Nephron progenitor cell (in vitro differentiated cells): ENCODE measurements at regions not wholly inside any gene's neighbourhood (a gene's known extent, or its start where the extent isn't known, plus 50 kb on each side); places are given as distances from the start of the nearest gene placed in this dataset.

Source experiments
- DNase-seq: peaks from one replicate; pipeline ENCODE4 v3.0.0; 2021
- H3K27ac Mint-ChIP-seq: 2 replicates; pipeline ENCODE4 v1.8.0; 2021; ENCODE audit warnings: mild to moderate bottlenecking, moderate library complexity, mixed read lengths
- H3K27me3 Mint-ChIP-seq: 2 replicates; pipeline ENCODE4 v1.8.0; 2021; ENCODE audit warnings: mild to moderate bottlenecking, low read depth, mixed read lengths; ENCODE audit not compliant: poor library complexity
- H3K36me3 Mint-ChIP-seq: 2 replicates; pipeline ENCODE4 v1.8.0; 2021; ENCODE audit warnings: low read depth, mixed read lengths
- H3K4me1 Mint-ChIP-seq: 2 replicates; pipeline ENCODE4 v1.8.0; 2021; ENCODE audit warnings: mixed read lengths
- H3K4me3 Mint-ChIP-seq: 2 replicates; pipeline ENCODE4 v1.8.0; 2021; ENCODE audit warnings: mild to moderate bottlenecking, moderate library complexity, mixed read lengths
- H3K9me3 Mint-ChIP-seq: 2 replicates; pipeline ENCODE4 v1.8.0; 2021; ENCODE audit warnings: mild to moderate bottlenecking, moderate library complexity, mixed read lengths
- CTCF ChIP-seq: fragments of 200-600 bp; sonication (generic); IDR thresholded peaks from 2 replicates; pipeline ENCODE4 v1.5.0; 2021; ENCODE audit warnings: antibody characterized with exemption

DNA sequence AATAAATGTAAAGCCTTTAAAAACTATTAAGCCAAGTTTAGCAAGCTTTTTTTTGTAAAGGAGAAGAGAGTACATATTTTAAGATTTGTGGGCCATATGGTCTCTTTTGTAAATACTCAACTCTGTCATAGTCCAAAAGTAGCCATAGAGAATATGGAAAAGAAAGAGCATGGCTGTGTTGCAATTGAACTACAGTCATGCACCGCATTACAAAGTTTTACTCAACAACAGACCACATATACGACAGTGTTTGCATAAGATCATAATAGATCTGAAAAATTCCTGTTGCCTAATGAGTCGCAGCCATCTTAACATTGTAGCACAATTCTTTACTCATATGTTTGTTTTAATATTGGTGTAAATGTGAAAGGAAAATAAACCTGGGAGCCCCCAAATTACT is 440.8 kb downstream of the HTR7 start:
- H3K36me3 Mint-ChIP-seq, result no peaks in the 10 kb centered on the region
- no peak for DNase-seq
- no peaks in the 10 kb centered on the region for H3K27me3 Mint-ChIP-seq
- H3K4me3 Mint-ChIP-seq, result no peak overlapping the region
- no peak overlapping the region for H3K27ac Mint-ChIP-seq
- H3K4me1 Mint-ChIP-seq, result peaks cover 7% of the 10 kb centered on the region
- TF ChIP-seq CTCF, result no peak
- H3K9me3 Mint-ChIP-seq, result no peaks in the 10 kb centered on the region

- no peaks in the 10 kb centered on the region for H3K27me3 Mint-ChIP-seq
- no peak for DNase-seq
- H3K4me3 Mint-ChIP-seq, result no peak overlapping the region
- H3K4me1 Mint-ChIP-seq, result peaks cover 7% of the 10 kb centered on the region
- H3K36me3 Mint-ChIP-seq, result no peaks in the 10 kb centered on the region
- no peaks in the 10 kb centered on the region for H3K9me3 Mint-ChIP-seq
- TF ChIP-seq CTCF, result no peak
- peak overlapping the region; percentile 13 for H3K27ac Mint-ChIP-seq
These were observed 440.2 kb downstream of the HTR7 start for GRCh38 chr10:90417476-90418210.

DNA sequence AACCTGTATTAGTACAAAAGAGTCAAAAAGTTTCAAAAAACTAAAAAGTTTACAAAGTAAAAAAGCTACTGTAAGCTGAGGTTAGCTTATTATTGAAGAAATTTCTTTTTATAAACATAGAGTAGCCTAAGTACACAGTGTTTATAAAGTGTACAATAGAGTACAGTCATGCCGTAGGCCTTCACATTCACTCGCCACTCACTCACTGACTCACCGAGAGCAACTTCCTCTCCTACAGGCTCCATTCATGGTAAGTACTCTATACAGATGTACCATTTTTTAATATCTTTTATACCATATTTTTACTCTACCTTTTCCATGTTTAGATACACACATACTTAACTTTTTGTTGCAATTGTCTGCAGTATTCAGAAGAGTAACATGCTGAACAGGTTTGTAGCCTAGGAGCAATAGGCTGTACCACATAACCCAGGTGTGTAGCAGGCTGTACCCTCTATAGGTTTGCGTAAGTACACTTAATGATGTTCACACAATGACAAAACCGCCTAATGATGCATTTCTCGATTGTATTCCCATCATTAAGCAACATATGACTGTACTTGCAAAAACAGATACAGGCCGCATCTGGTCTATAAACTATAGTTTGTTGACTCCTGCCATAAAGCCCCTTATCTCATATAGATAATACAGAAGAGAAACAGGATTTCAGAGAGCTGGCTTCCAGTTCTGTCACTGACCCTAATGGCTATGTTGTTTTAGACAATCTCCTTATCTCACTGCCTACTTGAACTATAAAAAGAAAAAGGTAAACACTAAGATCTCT is 438.8 kb downstream of the HTR7 start:
- Mint-ChIP-seq H3K27me3 (no peaks in the 10 kb centered on the region), H3K4me1 (peaks cover 7% of the 10 kb centered on the region), H3K27ac (no peak overlapping the region), H3K9me3 (peaks cover 7% of the 10 kb centered on the region), H3K36me3 (no peaks in the 10 kb centered on the region), H3K4me3 (no peak overlapping the region)
- TF ChIP-seq CTCF, result no peak
- DNase-seq, result no peak

DNA sequence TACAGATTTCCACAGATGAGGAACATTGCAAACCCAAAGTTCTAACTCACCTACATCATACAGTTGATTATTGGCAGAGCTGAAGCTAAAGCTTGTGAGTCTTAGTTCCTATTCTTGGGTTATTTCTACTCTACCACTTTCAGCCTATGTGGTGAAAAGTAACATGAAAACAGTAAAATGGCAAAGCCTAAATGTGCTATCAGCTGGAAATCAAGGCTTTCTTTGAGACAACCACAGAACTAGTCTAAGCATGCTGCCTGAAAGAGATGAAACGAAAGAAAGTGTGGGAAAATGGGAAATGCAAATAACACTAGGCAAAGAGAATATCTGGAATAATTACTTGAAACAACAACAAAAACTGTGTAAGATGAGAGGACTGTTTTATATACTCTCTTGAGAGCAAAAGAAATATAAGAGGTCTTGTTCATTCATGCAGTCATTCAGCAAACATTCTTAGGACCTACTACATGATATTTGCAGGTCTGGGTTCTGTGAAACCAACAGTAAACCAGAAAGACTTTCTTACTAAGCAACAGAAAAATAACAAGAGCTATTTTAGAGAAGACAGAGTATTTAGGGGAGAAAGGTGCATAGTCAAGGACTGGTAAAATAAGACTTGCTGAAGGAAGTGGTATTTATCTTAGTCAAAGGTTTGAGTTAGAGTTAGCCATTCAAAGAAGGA is 437.1 kb downstream of the HTR7 start:
- Mint-ChIP-seq H3K27me3 (no peaks in the 10 kb centered on the region), H3K9me3 (peaks cover 8% of the 10 kb centered on the region), H3K4me3 (no peak overlapping the region), H3K36me3 (no peaks in the 10 kb centered on the region), H3K27ac (no peak overlapping the region), H3K4me1 (peaks cover 7% of the 10 kb centered on the region)
- no peak for DNase-seq
- no peak for TF ChIP-seq CTCF

DNA sequence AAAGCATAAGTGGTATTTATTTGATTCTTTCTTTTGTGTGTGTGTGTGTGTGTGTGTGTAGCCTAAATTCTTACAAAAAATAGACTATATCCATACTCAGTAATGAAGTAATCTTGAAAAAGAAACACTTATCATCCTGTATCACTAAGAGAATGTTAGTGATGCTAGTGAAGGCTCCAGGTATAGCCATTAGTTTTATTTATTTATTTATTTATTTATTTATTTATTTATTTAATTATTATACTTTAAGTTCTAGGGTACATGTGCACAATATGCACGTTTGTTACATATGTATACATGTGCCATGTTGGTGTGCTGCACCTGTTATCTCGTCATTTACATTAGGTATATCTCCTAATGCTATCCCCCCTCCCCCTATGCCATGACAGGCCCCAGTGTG is 436.0 kb downstream of the HTR7 start:
- Mint-ChIP-seq H3K36me3 (no peaks in the 10 kb centered on the region), H3K4me1 (peaks cover 7% of the 10 kb centered on the region), H3K4me3 (no peak overlapping the region), H3K27me3 (no peaks in the 10 kb centered on the region), H3K9me3 (peaks cover 8% of the 10 kb centered on the region), H3K27ac (no peak overlapping the region)
- DNase-seq, result no peak
- TF ChIP-seq CTCF, result no peak
